Hepatic stellate cell (primary cell): ENCODE measurements at regions not wholly inside any gene's neighbourhood (a gene's known extent, or its start where the extent isn't known, plus 50 kb on each side); places are given as distances from the start of the nearest gene placed in this dataset.
"Not testable (repeated sequence)": the region's sequence is repeated elsewhere in the genome, so short reads cannot be mapped to it uniquely, and the experiment has no call there.

Experiments
- DNase-seq: peaks from one replicate; pipeline ENCODE4 v3.0.0; 2011; ENCODE audit warnings: low spot score

- DNase-seq: no peak
Measured at GRCh38 chr22:48505891-48506290, 1321.8 kb downstream of the BRD1 start.

GRCh38 chr22:48504519-48505140 lies 1323.0 kb downstream of the BRD1 start:
- DNase-seq: no peak

- DNase-seq: no peak
Measured at GRCh38 chr22:48503876-48504275, 1323.8 kb downstream of the BRD1 start.

- no peak for DNase-seq
Measured at GRCh38 chr22:48503035-48503625, 1324.5 kb downstream of the BRD1 start.

GRCh38 chr22:48501231-48501750 lies 1326.4 kb downstream of the BRD1 start:
- DNase-seq: no peak

GRCh38 chr22:48500471-48501230 lies 1327.0 kb downstream of the BRD1 start:
- DNase-seq: no peak

- no peak for DNase-seq
Measured at GRCh38 chr22:48499456-48500425, 1327.9 kb downstream of the BRD1 start.

- DNase-seq: no peak
Measured at GRCh38 chr22:48498526-48499331, 1328.9 kb downstream of the BRD1 start.

GRCh38 chr22:48497743-48498520 lies 1329.7 kb downstream of the BRD1 start:
- not testable (repeated sequence) for DNase-seq

- no peak for DNase-seq
Measured at GRCh38 chr22:48496987-48497650, 1330.6 kb downstream of the BRD1 start.

GRCh38 chr22:48496226-48496845 lies 1331.3 kb downstream of the BRD1 start:
- DNase-seq: no peak

GRCh38 chr22:48495751-48496080 lies 1332.0 kb downstream of the BRD1 start:
- DNase-seq: no peak

GRCh38 chr22:48494968-48495750 lies 1332.5 kb downstream of the BRD1 start:
- no peak for DNase-seq

- DNase-seq: no peak
Measured at GRCh38 chr22:48494256-48494967, 1333.3 kb downstream of the BRD1 start.

GRCh38 chr22:48493733-48494132 lies 1333.9 kb downstream of the BRD1 start:
- DNase-seq: no peak

- peak; percentile 85 for DNase-seq
Measured at GRCh38 chr22:48492366-48493320, 1335.0 kb downstream of the BRD1 start.

- DNase-seq: no peak
Measured at GRCh38 chr22:48491451-48491941, 1336.2 kb downstream of the BRD1 start.
